GM12865 (cell line): ENCODE measurements at regions not wholly inside any gene's neighbourhood (a gene's known extent, or its start where the extent isn't known, plus 50 kb on each side); places are given as distances from the start of the nearest gene placed in this dataset.

Experiments
- DNase-seq: peaks from one replicate; pipeline ENCODE4 v3.0.0; 2010; ENCODE audit warnings: low read depth
- H3K4me3 ChIP-seq: 2 replicates; pipeline ENCODE4 v1.5.1; 2011; ENCODE audit warnings: mild to moderate bottlenecking, low read depth, low read length, control low read depth
- TF ChIP-seq, protein P1 (sequence below): IDR thresholded peaks from 2 replicates; pipeline ENCODE4 v1.5.1; 2011; ENCODE audit warnings: low read length, control low read depth, low read depth, inconsistent platforms; ENCODE audit not compliant: insufficient read depth; ENCODE audit errors: missing control alignments

DNA sequence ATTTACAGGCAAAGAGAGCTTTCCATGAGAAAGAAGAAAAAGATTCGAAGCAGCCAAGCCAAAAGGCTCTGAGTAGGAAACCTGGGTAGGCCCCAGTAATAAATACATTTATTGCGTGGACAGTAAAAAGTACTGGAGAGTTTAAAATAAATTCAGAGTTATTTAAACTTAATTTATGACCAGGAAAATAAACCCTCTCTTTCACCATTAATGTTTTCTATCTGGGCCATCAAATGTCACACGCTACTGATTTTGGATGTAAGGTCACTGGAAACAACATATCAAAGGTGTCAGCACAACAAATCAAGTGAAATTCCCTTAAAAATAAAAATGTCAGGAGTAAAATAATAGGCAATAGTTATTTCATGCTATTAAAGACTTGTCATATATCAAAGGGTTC is 264.0 kb downstream of the SKAP2 start:
- TF ChIP-seq, protein P1, sequence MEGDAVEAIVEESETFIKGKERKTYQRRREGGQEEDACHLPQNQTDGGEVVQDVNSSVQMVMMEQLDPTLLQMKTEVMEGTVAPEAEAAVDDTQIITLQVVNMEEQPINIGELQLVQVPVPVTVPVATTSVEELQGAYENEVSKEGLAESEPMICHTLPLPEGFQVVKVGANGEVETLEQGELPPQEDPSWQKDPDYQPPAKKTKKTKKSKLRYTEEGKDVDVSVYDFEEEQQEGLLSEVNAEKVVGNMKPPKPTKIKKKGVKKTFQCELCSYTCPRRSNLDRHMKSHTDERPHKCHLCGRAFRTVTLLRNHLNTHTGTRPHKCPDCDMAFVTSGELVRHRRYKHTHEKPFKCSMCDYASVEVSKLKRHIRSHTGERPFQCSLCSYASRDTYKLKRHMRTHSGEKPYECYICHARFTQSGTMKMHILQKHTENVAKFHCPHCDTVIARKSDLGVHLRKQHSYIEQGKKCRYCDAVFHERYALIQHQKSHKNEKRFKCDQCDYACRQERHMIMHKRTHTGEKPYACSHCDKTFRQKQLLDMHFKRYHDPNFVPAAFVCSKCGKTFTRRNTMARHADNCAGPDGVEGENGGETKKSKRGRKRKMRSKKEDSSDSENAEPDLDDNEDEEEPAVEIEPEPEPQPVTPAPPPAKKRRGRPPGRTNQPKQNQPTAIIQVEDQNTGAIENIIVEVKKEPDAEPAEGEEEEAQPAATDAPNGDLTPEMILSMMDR, result no peak
- no peak overlapping the region for H3K4me3 ChIP-seq
- DNase-seq, result no peak

DNA sequence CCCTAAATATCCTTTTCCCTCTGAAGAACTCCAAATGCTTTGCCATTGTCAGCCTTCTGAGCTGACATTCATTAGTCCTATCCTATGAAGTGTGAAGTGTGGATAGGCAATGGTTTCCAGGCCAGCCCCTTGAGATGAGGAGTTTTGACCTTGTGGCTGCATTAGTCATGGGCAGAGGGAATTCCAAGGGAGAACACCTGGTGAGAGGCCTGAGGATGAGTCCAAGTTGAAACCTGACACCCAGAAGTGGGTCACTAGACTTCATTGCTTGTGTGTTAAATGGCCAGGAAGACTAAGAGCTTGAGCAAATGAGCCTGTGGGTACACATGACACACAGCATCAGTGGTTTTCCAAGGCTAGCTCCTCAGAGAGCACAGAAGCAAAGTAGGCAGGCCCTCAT is 260.8 kb downstream of the SKAP2 start:
- TF ChIP-seq, protein P1, result no peak
- DNase-seq, result no peak
- H3K4me3 ChIP-seq, result no peak overlapping the region

DNA sequence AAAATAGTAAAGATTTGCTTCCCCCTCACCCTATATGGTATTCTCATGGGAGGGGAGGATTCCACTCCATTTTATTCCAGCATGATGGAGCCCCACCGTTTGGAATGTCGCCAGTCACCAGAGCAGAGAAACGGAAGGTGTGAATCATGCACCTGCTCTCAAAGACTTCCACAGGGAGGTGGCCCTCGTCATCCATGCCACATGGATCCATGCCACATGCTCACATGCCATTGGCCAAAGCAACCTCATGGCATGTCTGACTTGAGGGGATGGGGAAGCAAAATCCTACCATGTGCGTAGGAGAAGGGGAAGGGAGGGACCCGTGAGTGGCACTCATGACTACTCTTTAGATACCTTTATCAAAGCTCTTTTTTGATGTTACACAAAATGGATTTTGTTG is 256.0 kb downstream of the SKAP2 start:
- TF ChIP-seq, protein P1, result no peak
- DNase-seq, result no peak
- H3K4me3 ChIP-seq, result no peak overlapping the region

DNA sequence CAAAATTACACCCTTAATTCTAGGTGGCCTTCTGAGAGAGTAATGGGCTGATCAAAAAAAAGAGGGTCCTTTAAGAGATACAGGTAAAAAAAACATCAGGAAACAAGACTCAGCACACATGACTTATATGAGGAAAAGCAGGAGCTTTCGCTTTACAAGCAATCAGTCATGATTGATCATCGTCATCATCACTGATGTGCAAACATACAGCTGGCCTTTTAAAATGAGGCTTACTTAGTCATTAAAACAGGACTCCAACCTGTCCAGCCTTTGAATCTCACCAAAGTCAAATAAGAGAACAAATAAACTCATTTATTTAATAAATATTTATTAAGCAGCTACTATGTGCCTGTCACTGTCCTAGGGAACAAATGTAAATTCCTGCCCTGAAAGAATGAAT is 255.3 kb downstream of the SKAP2 start:
- DNase-seq, result no peak
- TF ChIP-seq, protein P1, result no peak
- H3K4me3 ChIP-seq, result no peak overlapping the region

DNA sequence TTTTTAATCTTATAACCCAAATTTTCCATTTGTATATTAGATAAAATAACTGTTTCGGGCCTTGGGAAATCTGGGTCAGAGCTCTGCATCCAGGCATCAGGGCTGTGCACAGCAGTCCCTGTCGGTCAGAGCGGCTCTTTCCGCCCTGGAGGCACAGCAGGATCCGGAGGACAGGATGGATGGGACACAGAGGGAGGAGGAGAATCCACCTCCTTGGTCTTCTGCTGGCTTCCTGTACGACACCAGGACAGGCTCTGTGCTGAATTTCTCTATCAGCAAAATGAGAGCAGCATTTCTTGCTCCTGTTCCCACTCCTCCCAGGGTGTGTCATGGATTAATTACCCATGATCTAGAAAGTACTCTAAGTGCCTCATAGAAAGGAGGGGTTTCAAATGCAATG is 254.9 kb downstream of the SKAP2 start:
- DNase-seq, result no peak
- no peak overlapping the region for H3K4me3 ChIP-seq
- TF ChIP-seq, protein P1, result no peak

DNA sequence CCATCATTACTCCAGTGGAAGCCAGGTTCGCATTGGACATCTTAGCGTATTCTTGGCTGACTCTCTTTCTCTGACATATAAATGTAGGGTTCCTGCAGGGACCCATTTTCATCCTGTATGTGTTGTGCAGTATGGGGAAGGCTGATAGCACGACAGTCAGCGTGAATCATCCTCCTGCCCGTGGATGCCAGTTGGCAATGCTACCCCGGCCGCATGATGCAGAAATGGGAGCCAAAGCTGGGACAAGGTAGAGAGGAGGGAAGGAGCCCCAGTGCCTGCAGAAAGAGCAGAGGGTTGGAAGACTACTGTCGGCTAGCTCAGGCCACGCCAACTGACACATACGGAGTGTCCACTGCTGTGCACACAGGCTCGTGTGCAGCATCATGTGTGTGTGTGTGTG is 251.6 kb downstream of the SKAP2 start:
- no peak for DNase-seq
- no peak overlapping the region for H3K4me3 ChIP-seq
- TF ChIP-seq, protein P1, result no peak

DNA sequence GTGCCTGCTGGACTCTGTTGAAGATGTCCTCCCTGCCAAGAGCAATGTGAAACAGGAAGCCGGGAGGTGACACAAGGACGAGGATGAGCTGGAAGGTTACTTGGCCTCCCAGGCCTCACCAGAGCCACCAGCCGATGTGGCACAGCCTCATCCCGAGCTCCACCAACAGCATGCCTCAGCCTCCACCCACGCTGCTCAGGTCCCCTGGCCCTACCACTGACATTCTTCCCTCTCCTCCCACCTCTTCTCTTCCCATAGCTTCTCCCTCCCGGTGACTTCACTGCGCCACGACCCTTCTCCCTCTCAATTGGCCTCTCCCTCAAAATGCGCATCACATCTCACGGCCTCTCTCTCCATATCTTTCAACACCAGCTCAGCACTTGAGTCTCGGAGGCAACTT is 249.9 kb downstream of the SKAP2 start:
- DNase-seq, result no peak
- no peak overlapping the region for H3K4me3 ChIP-seq
- TF ChIP-seq, protein P1, result no peak
